Spleen (tissue), 3 donors: ENCODE measurements at regions not wholly inside any gene's neighbourhood (a gene's known extent, or its start where the extent isn't known, plus 50 kb on each side); places are given as distances from the start of the nearest gene placed in this dataset.
"Not testable (repeated sequence)": the region's sequence is repeated elsewhere in the genome, so short reads cannot be mapped to it uniquely, and the experiment has no call there.

ENCODE experiments used
- POLR2A ChIP-seq, 3 donors: fragments of 450-650 bp; IDR thresholded peaks; one replicate each; pipeline ENCODE4 v1.5.1; 2017; ENCODE audit warnings: antibody characterized with exemption in 3 of 3, mild to moderate bottlenecking in 1 of 3
- POLR2AphosphoS5 ChIP-seq, 3 donors: sonication (generic); formaldehyde crosslinking; IDR thresholded peaks; one replicate each; pipeline ENCODE4 v1.5.1; 2017; ENCODE audit warnings: antibody characterized with exemption in 3 of 3

- TF ChIP-seq POLR2AphosphoS5, POLR2A (IDR thresholded peaks at IDR 0.05): not testable (repeated sequence)
Observed at GRCh38 chr10:47599657-47600056, 76.2 kb upstream of the AGAP9 start.
